Ishikawa (cell line): ENCODE measurements at regions not wholly inside any gene's neighbourhood (a gene's known extent, or its start where the extent isn't known, plus 50 kb on each side); places are given as distances from the start of the nearest gene placed in this dataset.

Source experiments
- CEBPB ChIP-seq: IDR thresholded peaks from 2 replicates; pipeline ENCODE4 v1.6.1; 2012
- EP300 ChIP-seq: IDR thresholded peaks from 2 replicates; pipeline ENCODE4 v1.6.1; 2012; ENCODE audit warnings: borderline replicate concordance
- FOXM1 ChIP-seq: IDR thresholded peaks from 2 replicates; pipeline ENCODE4 v1.6.1; 2012; ENCODE audit warnings: low read depth, borderline replicate concordance
- RAD21 ChIP-seq: IDR thresholded peaks from 2 replicates; pipeline ENCODE4 v1.6.1; 2012; ENCODE audit warnings: low read depth

GRCh38 chr11:131305005-131305404, 65.4 kb upstream of the NTM start:
- TF ChIP-seq RAD21, result no peak
- TF ChIP-seq CEBPB, result no peak
- TF ChIP-seq FOXM1, result no peak
- no peak for TF ChIP-seq EP300
